HepG2 (cell line): ENCODE measurements at regions not wholly inside any gene's neighbourhood (a gene's known extent, or its start where the extent isn't known, plus 50 kb on each side); places are given as distances from the start of the nearest gene placed in this dataset.

Experiments
- ATAC-seq: fragments of 200-7000 bp; cut with Tn5 transposase; 3 replicates; pipeline ENCODE4 v1.9.1; 2020; ENCODE audit warnings: mild to moderate bottlenecking, moderate library complexity
- BruUV-seq: library from RNA; stranded (reverse); fragments of 400-500 nt; replicated peaks from 2 replicates; lab custom pipeline; 2021; lab: Mats Ljungman, UMichigan
- CTCF ChIA-PET: fragments of 300-600 bp; formaldehyde crosslinking; extraction: SDS; loops from one replicate; lab custom pipeline; 2021; ENCODE audit warnings: low total read pairs, inconsistent platforms, low intra/inter-chr PET ratio; lab: Yijun Ruan, JAX
- POLR2A ChIA-PET: fragments of 350-600 bp; sonication (Branson Sonifier 250); formaldehyde crosslinking; loops from one replicate; lab custom pipeline; 2020; ENCODE audit warnings: antibody characterized with exemption, inconsistent platforms; lab: Yijun Ruan, JAX
- DNase-seq: peaks from one replicate; pipeline ENCODE4 v3.0.0-alpha.2; 2015; ENCODE audit warnings: low spot score
- FAIRE-seq: peaks from 3 replicates; lab custom pipeline; 2011; peaks lifted over from hg19 to GRCh38; lab: Jason Lieb, UNC
- H2AFZ ChIP-seq: one replicate; pipeline ENCODE4 v1.6.1; 2011; ENCODE audit warnings: low read length, inconsistent platforms
- H3K27ac ChIP-seq: fragments of 300-600 bp; 3 replicates; pipeline ENCODE4 v1.8.0; 2011; ENCODE audit warnings: mixed run types, mild to moderate bottlenecking, mixed read lengths, low read length, inconsistent platforms; ENCODE audit not compliant: insufficient read depth; ENCODE audit errors: extremely low read length
- H3K27me3 ChIP-seq, 2 experiments: fragments of 200-600 bp in 1 of 2; 2 replicates in 1 of 2; 3 replicates in 1 of 2; pipeline versions ENCODE4 v1.6.0 to v1.8.0; 2011; ENCODE audit warnings: low read length in 2 of 2, mild to moderate bottlenecking in 2 of 2, moderate library complexity in 2 of 2, inconsistent platforms in 1 of 2; ENCODE audit not compliant: insufficient read depth in 2 of 2, control insufficient read depth in 1 of 2
- H3K36me3 ChIP-seq, 2 experiments: fragments of 200-600 bp in 1 of 2; replicated peaks in 1 of 2; 2 replicates in 1 of 2; 3 replicates in 1 of 2; pipeline versions ENCODE4 v1.5.1 to v1.8.0; 2011; ENCODE audit warnings: low read length in 2 of 2, inconsistent platforms in 1 of 2; ENCODE audit not compliant: insufficient read depth in 2 of 2, control insufficient read depth in 1 of 2
- H3K4me1 ChIP-seq: 2 replicates; pipeline ENCODE4 v1.5.1; 2012; ENCODE audit warnings: low read length, inconsistent platforms; ENCODE audit not compliant: insufficient read depth
- H3K4me2 ChIP-seq: 2 replicates; pipeline ENCODE4 v1.6.0; 2011; ENCODE audit warnings: low read depth, low read length, inconsistent platforms
- H3K4me3 ChIP-seq, 3 experiments: fragments of 200-600 bp in 1 of 3; sonication (generic), shearing (Covaris generic) in 1 of 3; replicated peaks in 1 of 3; 2 replicates each; pipeline ENCODE4 v1.5.1; 2011 to 2016; ENCODE audit warnings: low read length in 3 of 3, inconsistent platforms in 2 of 3, low read depth in 2 of 3, mild to moderate bottlenecking in 2 of 3, control low read depth in 1 of 3, mixed read lengths in 1 of 3; ENCODE audit not compliant: insufficient read depth in 1 of 3
- H3K79me2 ChIP-seq: one replicate; pipeline ENCODE4 v1.6.1; 2011; ENCODE audit warnings: low read length, inconsistent platforms; ENCODE audit not compliant: insufficient read depth
- H3K9ac ChIP-seq: 2 replicates; pipeline ENCODE4 v1.6.0; 2011; ENCODE audit warnings: mild to moderate bottlenecking, low read depth, low read length, inconsistent platforms; ENCODE audit not compliant: insufficient read depth
- H3K9me3 ChIP-seq: 2 replicates; pipeline ENCODE4 v1.5.1; 2012; ENCODE audit warnings: mild to moderate bottlenecking, low read length
- H4K20me1 ChIP-seq: 2 replicates; pipeline ENCODE4 v1.6.0; 2011; ENCODE audit warnings: inconsistent platforms, mild to moderate bottlenecking, low read length, moderate library complexity; ENCODE audit not compliant: insufficient read depth
- NR2C2 ChIP-seq: sonication (generic); formaldehyde crosslinking; IDR thresholded peaks from 2 replicates; pipeline ENCODE4 v1.4.0; 2020; ENCODE audit warnings: missing genetic modification reagents, mild to moderate bottlenecking, moderate library complexity, borderline replicate concordance
- RFX5 ChIP-seq: IDR thresholded peaks from 2 replicates; pipeline ENCODE4 v1.6.1; 2011; ENCODE audit warnings: low read depth, low read length, improper control_type of control experiment
- YY1 ChIP-seq: IDR thresholded peaks from 2 replicates; pipeline ENCODE4 v1.6.1; 2011; ENCODE audit warnings: low read length, low read depth, moderate library complexity, mild to moderate bottlenecking; ENCODE audit not compliant: insufficient read depth, insufficient replicate concordance
- ZFY ChIP-seq: sonication (generic); formaldehyde crosslinking; IDR thresholded peaks from 2 replicates; pipeline ENCODE4 v1.4.0; 2020; ENCODE audit warnings: missing genetic modification reagents
- ZNF10 ChIP-seq: sonication (generic); formaldehyde crosslinking; IDR thresholded peaks from 2 replicates; pipeline ENCODE4 v1.4.0; 2020; ENCODE audit warnings: mild to moderate bottlenecking, low read depth, missing genetic modification reagents, borderline replicate concordance
- ZNF552 ChIP-seq: sonication (generic); formaldehyde crosslinking; IDR thresholded peaks from 2 replicates; pipeline ENCODE4 v1.9.0; 2022; ENCODE audit warnings: missing genetic modification reagents, mild to moderate bottlenecking, borderline replicate concordance
- WGBS: methylation state at CpG from one replicate; pipeline ENCODE4 v1.1.6; 2017; ENCODE audit warnings: low lambda C conversion rate; 5-methylcytosine and 5-hydroxymethylcytosine counted together
- in situ Hi-C: cut with HindIII; loops from 2 replicates; pipeline ENCODE4 v1.10.0; 2017; ENCODE audit warnings: low pct_unique_long_range_greater_than_20kb; ENCODE audit not compliant: extremely low pct_ligation_motif_present
- intact Hi-C: fragments of 100-400 bp; cut with micrococcal nuclease; formaldehyde crosslinking; loops from one replicate; pipeline ENCODE4 v1.10.0; 2022; ENCODE audit not compliant: unreplicated experiment
- TF ChIP-seq, protein P1 (sequence below): sonication (generic); formaldehyde crosslinking; IDR thresholded peaks from 2 replicates; pipeline ENCODE4 v1.4.0; 2020; ENCODE audit warnings: missing genetic modification reagents
- TF ChIP-seq, protein P2 (sequence below): sonication (generic); formaldehyde crosslinking; IDR thresholded peaks from 2 replicates; pipeline ENCODE4 v1.8.0; 2022; ENCODE audit warnings: mild to moderate bottlenecking, missing genetic modification reagents; ENCODE audit not compliant: insufficient replicate concordance

DNA sequence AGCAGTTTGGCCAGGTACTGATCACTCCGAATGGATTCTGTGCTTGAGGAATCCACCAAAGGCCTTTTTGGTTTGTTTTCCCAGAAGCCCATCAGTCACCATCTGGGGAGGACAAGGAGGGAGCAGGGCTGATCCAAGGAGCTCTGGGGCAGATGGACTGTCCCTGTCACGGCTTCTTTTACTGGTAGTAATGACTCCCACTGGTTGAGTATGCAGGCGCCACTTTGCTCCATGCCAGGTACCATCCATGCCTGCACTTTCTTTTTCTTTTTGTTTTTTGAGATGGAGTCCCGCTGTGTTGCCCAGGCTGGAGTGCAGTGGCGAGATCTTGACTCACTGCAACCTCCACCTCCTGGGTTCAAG, 101.7 kb downstream of the UBIAD1 start:
- CTCF ChIA-PET = no interaction called here
- no peak for TF ChIP-seq ZNF552 (CRISPR knock-in tag)
- no peak for TF ChIP-seq ZFY (CRISPR knock-in tag)
- TF ChIP-seq RFX5 = no peak
- no peak for TF ChIP-seq ZNF10 (CRISPR knock-in tag)

DNA sequence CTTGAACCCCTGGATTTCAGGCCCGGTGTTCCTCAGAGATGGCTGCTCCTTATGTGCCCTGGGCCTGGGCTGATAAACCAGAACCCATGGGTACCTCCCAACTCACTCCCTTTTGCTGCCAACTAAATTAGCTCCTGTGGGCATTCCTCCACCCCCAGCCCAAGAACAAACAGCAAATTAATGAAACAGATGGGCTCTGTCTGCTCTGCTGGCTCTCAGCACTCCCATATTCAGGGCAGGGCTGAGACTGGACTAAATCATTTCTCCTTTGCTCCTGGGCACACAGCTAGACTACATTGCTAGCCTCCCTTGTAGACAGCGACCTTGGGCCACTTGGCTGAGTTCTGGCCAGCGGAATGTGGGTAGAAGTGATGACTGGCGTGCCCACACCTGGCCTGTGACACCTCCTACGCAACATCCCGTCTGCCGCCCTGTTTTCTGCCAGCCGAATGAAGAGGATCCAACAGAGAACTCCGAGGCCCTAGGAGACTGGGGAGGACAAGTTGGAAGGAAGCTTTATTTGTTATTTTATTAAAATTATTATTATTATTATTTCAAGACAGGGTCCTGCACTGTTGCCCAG, 101.9 kb upstream of the DISP3 start:
- CTCF ChIA-PET = no interaction called here
- Histone ChIP-seq H3K9ac (no peak overlapping the region), H3K4me3 (no peak overlapping the region), H3K4me1 (peaks cover 8% of the 10 kb centered on the region; the same call in 1 of the 2 replicates), H4K20me1 (0 out of 2 replicates have a peak, but pooled peaks cover 4% of the 10 kb centered on the region), H3K9me3 (no peaks in the 10 kb centered on the region), H3K27me3 (peaks cover 3 to 35% of the 10 kb centered on the region in 2 experiments; a peak in 4 of 5 replicates), H3K4me2 (no peak overlapping the region), H3K36me3 (no peaks in the 10 kb centered on the region), H2AFZ (no peak overlapping the region), H3K27ac (no peak overlapping the region), H3K79me2 (no peaks in the 10 kb centered on the region)
- in situ Hi-C loops (no loop called here), intact Hi-C loops (no loop called here)
- BruUV-seq = no TSS peak
- TF ChIP-seq, protein P1, sequence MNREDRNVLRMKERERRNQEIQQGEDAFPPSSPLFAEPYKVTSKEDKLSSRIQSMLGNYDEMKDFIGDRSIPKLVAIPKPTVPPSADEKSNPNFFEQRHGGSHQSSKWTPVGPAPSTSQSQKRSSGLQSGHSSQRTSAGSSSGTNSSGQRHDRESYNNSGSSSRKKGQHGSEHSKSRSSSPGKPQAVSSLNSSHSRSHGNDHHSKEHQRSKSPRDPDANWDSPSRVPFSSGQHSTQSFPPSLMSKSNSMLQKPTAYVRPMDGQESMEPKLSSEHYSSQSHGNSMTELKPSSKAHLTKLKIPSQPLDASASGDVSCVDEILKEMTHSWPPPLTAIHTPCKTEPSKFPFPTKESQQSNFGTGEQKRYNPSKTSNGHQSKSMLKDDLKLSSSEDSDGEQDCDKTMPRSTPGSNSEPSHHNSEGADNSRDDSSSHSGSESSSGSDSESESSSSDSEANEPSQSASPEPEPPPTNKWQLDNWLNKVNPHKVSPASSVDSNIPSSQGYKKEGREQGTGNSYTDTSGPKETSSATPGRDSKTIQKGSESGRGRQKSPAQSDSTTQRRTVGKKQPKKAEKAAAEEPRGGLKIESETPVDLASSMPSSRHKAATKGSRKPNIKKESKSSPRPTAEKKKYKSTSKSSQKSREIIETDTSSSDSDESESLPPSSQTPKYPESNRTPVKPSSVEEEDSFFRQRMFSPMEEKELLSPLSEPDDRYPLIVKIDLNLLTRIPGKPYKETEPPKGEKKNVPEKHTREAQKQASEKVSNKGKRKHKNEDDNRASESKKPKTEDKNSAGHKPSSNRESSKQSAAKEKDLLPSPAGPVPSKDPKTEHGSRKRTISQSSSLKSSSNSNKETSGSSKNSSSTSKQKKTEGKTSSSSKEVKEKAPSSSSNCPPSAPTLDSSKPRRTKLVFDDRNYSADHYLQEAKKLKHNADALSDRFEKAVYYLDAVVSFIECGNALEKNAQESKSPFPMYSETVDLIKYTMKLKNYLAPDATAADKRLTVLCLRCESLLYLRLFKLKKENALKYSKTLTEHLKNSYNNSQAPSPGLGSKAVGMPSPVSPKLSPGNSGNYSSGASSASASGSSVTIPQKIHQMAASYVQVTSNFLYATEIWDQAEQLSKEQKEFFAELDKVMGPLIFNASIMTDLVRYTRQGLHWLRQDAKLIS (CRISPR knock-in tag) = no peak
- TF ChIP-seq NR2C2 (CRISPR knock-in tag) (no peak), YY1 (no peak)
- TF ChIP-seq, protein P2, sequence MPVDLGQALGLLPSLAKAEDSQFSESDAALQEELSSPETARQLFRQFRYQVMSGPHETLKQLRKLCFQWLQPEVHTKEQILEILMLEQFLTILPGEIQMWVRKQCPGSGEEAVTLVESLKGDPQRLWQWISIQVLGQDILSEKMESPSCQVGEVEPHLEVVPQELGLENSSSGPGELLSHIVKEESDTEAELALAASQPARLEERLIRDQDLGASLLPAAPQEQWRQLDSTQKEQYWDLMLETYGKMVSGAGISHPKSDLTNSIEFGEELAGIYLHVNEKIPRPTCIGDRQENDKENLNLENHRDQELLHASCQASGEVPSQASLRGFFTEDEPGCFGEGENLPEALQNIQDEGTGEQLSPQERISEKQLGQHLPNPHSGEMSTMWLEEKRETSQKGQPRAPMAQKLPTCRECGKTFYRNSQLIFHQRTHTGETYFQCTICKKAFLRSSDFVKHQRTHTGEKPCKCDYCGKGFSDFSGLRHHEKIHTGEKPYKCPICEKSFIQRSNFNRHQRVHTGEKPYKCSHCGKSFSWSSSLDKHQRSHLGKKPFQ (CRISPR knock-in tag) = no peak
- ATAC-seq (no peak), FAIRE-seq (no peak), DNase-seq (no peak)
- POLR2A ChIA-PET = no interaction called here
- 18% methylated on average over 8 of the region's 9 CpGs for WGBS

More for the DNA sequence above, 101.7 kb downstream of the UBIAD1 start:
- no TSS peak for BruUV-seq
- H3K4me2 ChIP-seq = no peak overlapping the region
- WGBS = 45% methylated on average over 5 of the region's 5 CpGs
- no peak overlapping the region for H3K4me3 ChIP-seq
- peaks cover 3 to 34% of the 10 kb centered on the region in 2 experiments; a peak in 4 of 5 replicates for H3K27me3 ChIP-seq
- POLR2A ChIA-PET = no interaction called here
- H2AFZ ChIP-seq = no peak overlapping the region
- no peak overlapping the region for H3K9ac ChIP-seq
- no peaks in the 10 kb centered on the region for H3K9me3 ChIP-seq
- DNase-seq (no peak), FAIRE-seq (no peak), ATAC-seq (peak; percentile 36; the same call in 2 of the 3 replicates)
- intact Hi-C loops = no loop called here
- no peaks in the 10 kb centered on the region for H3K79me2 ChIP-seq
- no peak overlapping the region for H3K27ac ChIP-seq
- no peaks in the 10 kb centered on the region for H3K36me3 ChIP-seq
- in situ Hi-C loops = no loop called here
- H3K4me1 ChIP-seq = peaks cover 8% of the 10 kb centered on the region; the same call in 1 of the 2 replicates
- H4K20me1 ChIP-seq = 0 out of 2 replicates have a peak, but pooled peaks cover 4% of the 10 kb centered on the region
